ENCODE measurements at regions not wholly inside any gene's neighbourhood (a gene's known extent, or its start where the extent isn't known, plus 50 kb on each side); places are given as distances from the start of the nearest gene placed in this dataset.

DNA sequence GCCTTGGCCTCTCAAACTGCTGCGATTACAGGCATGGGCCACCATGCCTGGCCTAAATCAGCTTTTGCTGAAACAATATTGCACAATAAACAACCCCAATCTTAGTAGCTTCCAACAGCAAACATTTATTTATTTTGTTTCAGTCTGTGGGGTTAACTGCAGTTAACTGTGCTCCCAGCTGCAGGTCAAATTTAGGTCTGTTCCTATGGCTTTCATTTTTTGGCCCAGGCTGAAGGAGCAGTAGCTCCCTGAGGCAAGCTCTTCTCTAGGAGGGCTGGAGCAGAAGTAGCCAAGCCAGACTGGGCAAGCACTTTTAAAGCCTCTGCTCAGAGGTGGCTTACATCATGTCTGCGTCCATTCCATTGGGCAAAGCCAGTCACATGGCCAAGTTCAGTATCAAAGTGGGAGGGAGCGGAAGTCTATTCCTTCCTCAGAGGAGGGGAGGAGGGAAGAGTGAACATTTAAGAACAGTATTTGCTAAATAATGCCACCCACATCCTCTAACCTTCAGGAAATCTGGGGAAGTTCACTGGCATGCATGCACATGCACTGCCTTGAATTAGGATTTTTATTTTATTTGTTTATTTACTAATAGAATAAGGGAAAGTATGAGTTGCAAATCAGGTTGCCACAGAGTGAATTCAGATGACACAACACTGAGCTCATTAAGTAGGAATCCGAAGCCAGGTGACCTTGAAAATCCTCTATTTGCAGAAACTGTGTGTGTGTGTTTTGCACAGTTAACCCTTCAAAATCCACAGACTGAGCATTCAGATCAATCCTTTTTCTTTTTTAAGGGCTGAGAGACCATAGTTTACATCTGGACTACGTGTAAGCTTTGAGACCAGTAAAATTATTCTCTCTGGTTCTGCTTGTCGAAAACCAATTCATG, 122.0 kb upstream of the SEL1L start:
- no peaks in the 10 kb centered on the region for H3K9me3 ChIP-seq
- H3K36me3 ChIP-seq: no peaks in the 10 kb centered on the region
- no peak overlapping the region for H3K27ac ChIP-seq
- no peak overlapping the region for H3K4me3 ChIP-seq
- intact Hi-C loops (cut with DNase I): no loop called here
- no peaks in the 10 kb centered on the region for H3K4me1 ChIP-seq
- TF ChIP-seq, protein P1, sequence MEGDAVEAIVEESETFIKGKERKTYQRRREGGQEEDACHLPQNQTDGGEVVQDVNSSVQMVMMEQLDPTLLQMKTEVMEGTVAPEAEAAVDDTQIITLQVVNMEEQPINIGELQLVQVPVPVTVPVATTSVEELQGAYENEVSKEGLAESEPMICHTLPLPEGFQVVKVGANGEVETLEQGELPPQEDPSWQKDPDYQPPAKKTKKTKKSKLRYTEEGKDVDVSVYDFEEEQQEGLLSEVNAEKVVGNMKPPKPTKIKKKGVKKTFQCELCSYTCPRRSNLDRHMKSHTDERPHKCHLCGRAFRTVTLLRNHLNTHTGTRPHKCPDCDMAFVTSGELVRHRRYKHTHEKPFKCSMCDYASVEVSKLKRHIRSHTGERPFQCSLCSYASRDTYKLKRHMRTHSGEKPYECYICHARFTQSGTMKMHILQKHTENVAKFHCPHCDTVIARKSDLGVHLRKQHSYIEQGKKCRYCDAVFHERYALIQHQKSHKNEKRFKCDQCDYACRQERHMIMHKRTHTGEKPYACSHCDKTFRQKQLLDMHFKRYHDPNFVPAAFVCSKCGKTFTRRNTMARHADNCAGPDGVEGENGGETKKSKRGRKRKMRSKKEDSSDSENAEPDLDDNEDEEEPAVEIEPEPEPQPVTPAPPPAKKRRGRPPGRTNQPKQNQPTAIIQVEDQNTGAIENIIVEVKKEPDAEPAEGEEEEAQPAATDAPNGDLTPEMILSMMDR (IDR thresholded peaks at IDR 0.05): no peak
- no peak for DNase-seq
- no peaks in the 10 kb centered on the region for H3K27me3 ChIP-seq
- ATAC-seq: no peak

DNA sequence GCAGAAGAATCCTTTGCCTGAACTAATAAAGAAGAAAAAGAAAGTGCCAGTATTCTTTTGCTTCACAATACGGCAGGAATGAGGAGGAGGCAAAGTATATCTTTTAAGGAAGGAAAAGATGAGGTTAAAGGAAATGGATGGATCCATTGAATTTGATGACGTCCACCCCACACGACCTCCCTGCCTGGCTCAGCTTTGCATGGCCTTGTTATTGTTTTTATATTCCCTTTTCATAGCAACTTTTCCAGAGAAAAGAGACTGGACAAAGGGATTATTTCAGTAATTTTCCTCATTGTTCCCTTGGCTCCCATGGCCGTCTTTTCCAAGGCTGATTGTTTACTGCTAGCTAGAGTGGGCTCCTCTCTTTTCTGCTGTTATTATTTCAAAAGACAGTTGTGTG, 123.2 kb upstream of the SEL1L start:
- no peak overlapping the region for H3K27ac ChIP-seq
- no peak overlapping the region for H3K4me3 ChIP-seq
- intact Hi-C loops (cut with DNase I): no loop called here
- H3K36me3 ChIP-seq: no peaks in the 10 kb centered on the region
- DNase-seq: no peak
- TF ChIP-seq, protein P1 (IDR thresholded peaks at IDR 0.05): no peak
- no peaks in the 10 kb centered on the region for H3K4me1 ChIP-seq
- no peak for ATAC-seq
- H3K9me3 ChIP-seq: no peaks in the 10 kb centered on the region
- no peaks in the 10 kb centered on the region for H3K27me3 ChIP-seq

DNA sequence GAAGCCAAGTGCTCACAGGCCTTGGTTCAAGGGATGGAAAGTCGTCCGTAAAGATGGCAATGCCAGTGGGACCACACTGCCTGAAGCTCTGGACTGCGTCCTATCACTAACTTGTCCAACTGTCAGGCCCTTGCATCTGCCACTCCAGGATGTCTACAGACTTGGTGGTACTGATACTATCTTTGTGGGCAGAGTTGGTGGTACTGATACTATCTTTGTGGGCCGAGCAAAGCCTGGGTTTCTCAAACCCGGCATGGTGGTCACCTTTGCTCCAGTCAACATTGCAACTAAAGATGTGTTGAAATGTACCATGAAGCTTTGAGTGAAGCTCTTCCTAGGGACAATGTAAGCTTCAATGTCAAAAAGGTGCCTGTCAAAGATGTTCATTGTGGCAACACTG, 128.4 kb upstream of the SEL1L start:
- no peaks in the 10 kb centered on the region for H3K9me3 ChIP-seq
- DNase-seq: no peak
- H3K4me1 ChIP-seq: no peaks in the 10 kb centered on the region
- no peaks in the 10 kb centered on the region for H3K27me3 ChIP-seq
- intact Hi-C loops (cut with DNase I): no loop called here
- TF ChIP-seq, protein P1 (IDR thresholded peaks at IDR 0.05): no peak
- no peak overlapping the region for H3K27ac ChIP-seq
- H3K4me3 ChIP-seq: no peak overlapping the region
- no peak for ATAC-seq
- H3K36me3 ChIP-seq: no peaks in the 10 kb centered on the region

DNA sequence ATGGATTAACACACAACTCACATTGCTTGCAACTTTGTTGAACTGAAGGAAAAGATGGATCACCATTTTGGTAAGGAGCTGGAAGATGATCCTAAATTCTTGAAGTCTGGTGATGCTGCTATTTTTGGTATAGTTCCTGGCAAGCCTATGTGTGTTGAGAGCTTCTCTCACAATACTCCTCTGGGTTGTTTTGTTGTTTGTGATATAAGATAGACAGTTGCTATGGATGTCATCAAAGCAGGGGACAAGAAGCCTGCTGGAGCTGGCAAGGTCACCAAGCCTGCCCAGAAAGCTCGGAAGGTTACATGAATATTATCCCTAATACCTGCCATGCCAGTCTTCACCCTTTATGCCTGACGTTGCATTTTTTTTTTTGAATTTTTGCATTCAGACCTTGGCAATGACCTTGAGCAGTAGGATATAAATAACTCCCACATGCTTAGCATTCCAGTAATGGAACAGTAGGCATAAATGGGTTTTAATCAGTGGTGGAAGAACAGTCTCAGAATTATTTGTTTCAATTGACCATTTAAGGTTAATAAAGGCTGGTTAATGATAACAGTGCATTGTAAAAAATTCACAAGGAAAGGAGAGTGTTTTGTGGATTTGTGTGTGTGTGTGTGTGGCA, 129.0 kb upstream of the SEL1L start:
- Histone ChIP-seq H3K27ac (no peak overlapping the region), H3K27me3 (no peaks in the 10 kb centered on the region), H3K36me3 (no peaks in the 10 kb centered on the region), H3K9me3 (no peaks in the 10 kb centered on the region), H3K4me3 (no peak overlapping the region), H3K4me1 (no peaks in the 10 kb centered on the region)
- TF ChIP-seq, protein P1 (IDR thresholded peaks at IDR 0.05): no peak
- intact Hi-C loops (cut with DNase I): no loop called here
- DNase-seq (no peak), ATAC-seq (no peak)

GRCh38 chr14:81668626-81669274, 135.1 kb upstream of the SEL1L start:
- no peak overlapping the region for H3K27ac ChIP-seq
- DNase-seq: no peak

More at GRCh38 chr14:81668626-81669274, 135.1 kb upstream of the SEL1L start:
- Histone ChIP-seq H3K36me3 (no peaks in the 10 kb centered on the region), H3K9me3 (no peaks in the 10 kb centered on the region), H3K27me3 (no peaks in the 10 kb centered on the region), H3K4me1 (no peaks in the 10 kb centered on the region), H3K4me3 (no peak overlapping the region)
- intact Hi-C loops (cut with DNase I): no loop called here
- TF ChIP-seq, protein P1 (IDR thresholded peaks at IDR 0.05): no peak
- no peak for ATAC-seq
